Colonic mucosa (tissue), 4 donors: ENCODE measurements at regions not wholly inside any gene's neighbourhood (a gene's known extent, or its start where the extent isn't known, plus 50 kb on each side); places are given as distances from the start of the nearest gene placed in this dataset.

Experiments
- DNase-seq: peaks from one replicate; pipeline ENCODE4 v3.0.0-alpha.2; 2020
- H3K27ac ChIP-seq: fragments of 200-600 bp; one replicate; pipeline ENCODE4 v1.8.0; 2021
- H3K27me3 ChIP-seq: fragments of 200-600 bp; one replicate; pipeline ENCODE4 v1.8.0; 2021
- H3K36me3 ChIP-seq: fragments of 200-600 bp; one replicate; pipeline ENCODE4 v1.8.0; 2021
- H3K4me1 ChIP-seq: fragments of 200-600 bp; one replicate; pipeline ENCODE4 v1.8.0; 2021; ENCODE audit warnings: mild to moderate bottlenecking
- H3K4me3 ChIP-seq: fragments of 200-600 bp; one replicate; pipeline ENCODE4 v1.8.0; 2021
- H3K9ac ChIP-seq, 2 donors: one replicate each; pipeline ENCODE4 v1.7.0; 2013; ENCODE audit warnings: control low read depth in 2 of 2, low read depth in 2 of 2, low read length in 2 of 2
- H3K9me3 ChIP-seq: fragments of 200-600 bp; one replicate; pipeline ENCODE4 v1.8.0; 2021
- CTCF ChIP-seq: fragments of 200-600 bp; IDR thresholded peaks from one replicate; pipeline ENCODE4 v1.8.0; 2022; ENCODE audit warnings: antibody characterized with exemption, mild to moderate bottlenecking
- intact Hi-C: fragments of 100-400 bp; cut with DNase I; formaldehyde crosslinking; loops from one replicate; pipeline ENCODE4 v1.14.1; 2022
- donor health status: healthy.
- donor health status: DM: no; HTN: no; CAD: no.
- donor health status: DM: no; HTN: no; CAD: no.

GRCh38 chr1:96498744-96499340, 222.7 kb upstream of the PTBP2 start:
- Histone ChIP-seq H3K4me3 (no peak overlapping the region), H3K9ac (no peak overlapping the region), H3K36me3 (no peaks in the 10 kb centered on the region), H3K9me3 (no peaks in the 10 kb centered on the region), H3K4me1 (no peaks in the 10 kb centered on the region), H3K27me3 (no peaks in the 10 kb centered on the region), H3K27ac (no peak overlapping the region)
- TF ChIP-seq CTCF: no peak
- intact Hi-C loops: no loop called here
- no peak for DNase-seq

- intact Hi-C loops: no loop called here
These were observed 213.4 kb upstream of the PTBP2 start for GRCh38 chr1:96508233-96508632.

GRCh38 chr1:96509339-96509738, 212.2 kb upstream of the PTBP2 start:
- no peaks in the 10 kb centered on the region for H3K36me3 ChIP-seq
- DNase-seq: no peak
- intact Hi-C loops: no loop called here
- no peak overlapping the region for H3K4me3 ChIP-seq
- H3K27ac ChIP-seq: no peak overlapping the region
- H3K9me3 ChIP-seq: no peaks in the 10 kb centered on the region
- H3K27me3 ChIP-seq: no peaks in the 10 kb centered on the region
- H3K4me1 ChIP-seq: no peaks in the 10 kb centered on the region
- TF ChIP-seq CTCF: no peak
- no peak overlapping the region for H3K9ac ChIP-seq

More at GRCh38 chr1:96508233-96508632, 213.4 kb upstream of the PTBP2 start:
- no peak overlapping the region for H3K4me3 ChIP-seq
- no peaks in the 10 kb centered on the region for H3K36me3 ChIP-seq
- H3K9ac ChIP-seq: no peak overlapping the region
- H3K4me1 ChIP-seq: no peaks in the 10 kb centered on the region
- H3K27me3 ChIP-seq: no peaks in the 10 kb centered on the region
- no peaks in the 10 kb centered on the region for H3K9me3 ChIP-seq
- TF ChIP-seq CTCF: no peak
- no peak overlapping the region for H3K27ac ChIP-seq
- DNase-seq: no peak

- Histone ChIP-seq H3K9ac (no peak overlapping the region), H3K9me3 (no peaks in the 10 kb centered on the region), H3K4me1 (no peaks in the 10 kb centered on the region), H3K27me3 (no peaks in the 10 kb centered on the region), H3K36me3 (no peaks in the 10 kb centered on the region), H3K4me3 (no peak overlapping the region), H3K27ac (no peak overlapping the region)
- no peak for TF ChIP-seq CTCF
- DNase-seq: no peak
- intact Hi-C loops: no loop called here
These were observed 211.6 kb upstream of the PTBP2 start for GRCh38 chr1:96509951-96510350.

- Histone ChIP-seq H3K27me3 (no peaks in the 10 kb centered on the region), H3K4me1 (no peaks in the 10 kb centered on the region), H3K9me3 (no peaks in the 10 kb centered on the region), H3K9ac (no peak overlapping the region), H3K36me3 (no peaks in the 10 kb centered on the region), H3K4me3 (no peak overlapping the region), H3K27ac (no peak overlapping the region)
- intact Hi-C loops: no loop called here
- no peak for TF ChIP-seq CTCF
- DNase-seq: no peak
These were observed 211.2 kb upstream of the PTBP2 start for GRCh38 chr1:96510391-96510790.
